Heart right ventricle (tissue), 16 donors: ENCODE measurements at regions not wholly inside any gene's neighbourhood (a gene's known extent, or its start where the extent isn't known, plus 50 kb on each side); places are given as distances from the start of the nearest gene placed in this dataset.
A peak's percentile ranks its signal among the peaks of the same experiment; 100 is the strongest.

Source experiments
- ATAC-seq, 8 donors: fragments of 200-7000 bp; cut with Tn5 transposase; one replicate each; pipeline ENCODE4 v1.9.1; 2020; ENCODE audit warnings: mild to moderate bottlenecking in 8 of 8, moderate library complexity in 8 of 8, moderate number of reproducible peaks in 1 of 8
- DNase-seq, 2 donors: peaks; one replicate each; pipeline ENCODE4 v3.0.0-alpha.2; 2020
- H3K27ac ChIP-seq, 10 donors: fragments of 200-600 bp; sonication (generic) in 2 of 10; one replicate each; pipeline versions ENCODE4 v1.5.0 to v1.8.0; 2020 to 2022; ENCODE audit warnings: mild to moderate bottlenecking in 3 of 10
- H3K27me3 ChIP-seq, 7 donors: fragments of 200-600 bp; one replicate each; pipeline ENCODE4 v1.8.0; 2021 to 2022; ENCODE audit warnings: mild to moderate bottlenecking in 2 of 7
- H3K36me3 ChIP-seq, 9 donors: fragments of 200-600 bp; sonication (generic) in 1 of 9; one replicate each; pipeline versions ENCODE4 v1.5.0 to v1.8.0; 2020 to 2022; ENCODE audit warnings: mild to moderate bottlenecking in 2 of 9
- H3K4me1 ChIP-seq, 9 donors: fragments of 200-600 bp; sonication (generic) in 1 of 9; one replicate each; pipeline versions ENCODE4 v1.5.0 to v1.8.0; 2020 to 2022; ENCODE audit warnings: mild to moderate bottlenecking in 4 of 9
- H3K4me3 ChIP-seq, 10 donors: fragments of 200-600 bp; sonication (generic) in 2 of 10; one replicate each; pipeline versions ENCODE4 v1.5.0 to v1.8.0; 2020 to 2022; ENCODE audit warnings: mild to moderate bottlenecking in 7 of 10, moderate library complexity in 2 of 10
- H3K9me3 ChIP-seq, 11 donors: fragments of 200-600 bp in 10 of 11; sonication (generic) in 2 of 11; one replicate each; pipeline versions ENCODE4 v1.5.0 to v1.8.0; 2013 to 2022; ENCODE audit warnings: mild to moderate bottlenecking in 2 of 11, control low read depth in 1 of 11, moderate library complexity in 1 of 11
- WGBS, 2 donors: extraction: QIAGEN DNeasy Blood & Tissue Kit; methylation state at CpG; one replicate each; pipeline ENCODE4 v1.1.7; 2013; ENCODE audit warnings: inconsistent platforms in 1 of 2; 5-methylcytosine and 5-hydroxymethylcytosine counted together
- intact Hi-C, 10 donors: fragments of 100-400 bp; cut with DNase I; formaldehyde crosslinking; loops; one replicate each; pipeline versions ENCODE4 v1.11.1 to v1.14.2; 2022
- TF ChIP-seq, protein P1 (sequence below), 9 donors: fragments of 200-600 bp; sonication (generic) in 2 of 9; IDR thresholded peaks; one replicate each; pipeline versions ENCODE4 v1.5.0 to v1.8.0; 2021 to 2022; ENCODE audit warnings: antibody characterized with exemption in 9 of 9, mild to moderate bottlenecking in 5 of 9, moderate library complexity in 1 of 9
- donor health status: Arrhythmogenic right ventricular cardiomyopathy.
- donor health status: ischemic (EF 13 %, LVEDD 7.1; RV severe dilation, severe dysfunction).
- donor health status: healthy with polysubstance abuse.
- donor health status: DM: no; HTN: yes; CAD: no.
- donor health status: DM: no; HTN: no; CAD: no.
- donor health status: ischemic (EF 25% LVEDD 6.9; RV normal size, moderate dysfunction).
- donor health status: ischemic (EF 25% LVEDD 5.7; RV mildly dilated, moderate dysfunction).
- donor health status: healthy.
- donor health status: DM: yes; HTN: yes; CAD: no.
- donor health status: Ischemic cardiomyopathy.
- donor health status: ischemic (EF 35%, LVEDD 5.7; RV mildly dilated, moderate dysfunction).
- donor health status: nonischemic (EF 11% LVEDD 7.7; RV severe dilation, severe dysfunction).
- donor health status: DM: yes; HTN: yes; CAD: no.
- donor health status: PGD.
- donor health status: ischemic (EF 29% LVEDD 5.4; RV normal size, mild dysfunction).
- donor health status: nonischemic (EF 23%, LVEDD 6.1; RV moderate dilation, normal function).

GRCh38 chr2:120875431-120875830 is 139.8 kb downstream of the GLI2 start:
- H3K4me3 ChIP-seq: no peak overlapping the region
- H3K27ac ChIP-seq: peak overlapping the region in 3 of 10 donors; percentile 7 to 25 (median 16)
- ATAC-seq: peak in 6 of 8 donors; percentile 31 to 80 (median 64)
- no peaks in the 10 kb centered on the region for H3K9me3 ChIP-seq
- H3K4me1 ChIP-seq: peaks cover 0 to 10% (median 0%) of the 10 kb centered on the region in 9 donors
- WGBS, 2 donors: 71 to 77% methylated on average over 11 of the region's 11 CpGs
- no peak for DNase-seq
- H3K27me3 ChIP-seq: peaks cover 0 to 6% (median 0%) of the 10 kb centered on the region in 7 donors
- intact Hi-C loops: no loop called here
- TF ChIP-seq, protein P1, sequence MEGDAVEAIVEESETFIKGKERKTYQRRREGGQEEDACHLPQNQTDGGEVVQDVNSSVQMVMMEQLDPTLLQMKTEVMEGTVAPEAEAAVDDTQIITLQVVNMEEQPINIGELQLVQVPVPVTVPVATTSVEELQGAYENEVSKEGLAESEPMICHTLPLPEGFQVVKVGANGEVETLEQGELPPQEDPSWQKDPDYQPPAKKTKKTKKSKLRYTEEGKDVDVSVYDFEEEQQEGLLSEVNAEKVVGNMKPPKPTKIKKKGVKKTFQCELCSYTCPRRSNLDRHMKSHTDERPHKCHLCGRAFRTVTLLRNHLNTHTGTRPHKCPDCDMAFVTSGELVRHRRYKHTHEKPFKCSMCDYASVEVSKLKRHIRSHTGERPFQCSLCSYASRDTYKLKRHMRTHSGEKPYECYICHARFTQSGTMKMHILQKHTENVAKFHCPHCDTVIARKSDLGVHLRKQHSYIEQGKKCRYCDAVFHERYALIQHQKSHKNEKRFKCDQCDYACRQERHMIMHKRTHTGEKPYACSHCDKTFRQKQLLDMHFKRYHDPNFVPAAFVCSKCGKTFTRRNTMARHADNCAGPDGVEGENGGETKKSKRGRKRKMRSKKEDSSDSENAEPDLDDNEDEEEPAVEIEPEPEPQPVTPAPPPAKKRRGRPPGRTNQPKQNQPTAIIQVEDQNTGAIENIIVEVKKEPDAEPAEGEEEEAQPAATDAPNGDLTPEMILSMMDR (IDR thresholded peaks at IDR 0.05): no peak
- no peaks in the 10 kb centered on the region for H3K36me3 ChIP-seq

DNA sequence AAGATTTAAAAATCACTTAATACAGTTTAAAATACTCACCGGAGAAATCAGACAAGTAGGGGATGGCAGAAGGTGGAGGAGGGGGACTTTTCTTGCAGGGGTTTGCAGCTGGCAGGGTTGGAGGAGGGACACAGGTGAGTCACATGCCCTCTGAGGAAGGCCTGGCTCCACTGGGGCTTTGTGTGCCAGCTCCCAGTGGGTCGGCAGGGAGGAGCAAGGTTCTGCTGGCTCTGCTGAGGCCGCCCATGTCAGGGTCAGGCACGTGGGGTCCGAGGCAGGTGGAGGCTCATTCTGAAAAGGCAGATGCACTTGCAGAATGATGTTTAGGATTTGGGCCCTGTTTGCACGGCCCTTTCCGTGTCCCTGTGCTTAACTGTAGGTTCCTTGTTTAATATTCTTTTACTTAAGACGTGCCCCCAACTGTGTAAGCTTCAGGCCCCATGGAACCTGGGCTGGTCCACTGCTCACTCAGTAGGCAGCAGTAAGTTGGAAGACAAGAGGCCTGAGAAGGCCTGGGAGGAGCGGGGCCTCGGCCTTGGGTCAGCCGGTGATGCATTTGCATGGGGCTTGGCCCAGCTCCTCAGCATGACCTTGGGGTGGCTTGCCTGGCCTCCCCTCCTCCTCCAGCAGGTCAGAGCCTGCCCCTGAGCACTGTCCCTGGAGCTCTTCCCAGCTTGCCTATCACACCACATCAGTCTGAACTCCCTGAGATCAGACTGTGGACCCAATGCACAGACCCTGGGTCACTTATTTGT is 141.0 kb downstream of the GLI2 start:
- Histone ChIP-seq H3K4me3 (no peak overlapping the region), H3K27me3 (peaks cover 0 to 4% (median 0%) of the 10 kb centered on the region in 7 donors), H3K36me3 (no peaks in the 10 kb centered on the region), H3K4me1 (peaks cover 0 to 10% (median 0%) of the 10 kb centered on the region in 9 donors), H3K27ac (no peak overlapping the region), H3K9me3 (no peaks in the 10 kb centered on the region)
- DNase-seq: no peak
- 85 to 93% methylated on average over 11 of the region's 11 CpGs for whole genome bisulfite sequencing, 2 donors
- intact Hi-C loops: no loop called here
- TF ChIP-seq, protein P1 (IDR thresholded peaks at IDR 0.05): no peak
- ATAC-seq: no peak

DNA sequence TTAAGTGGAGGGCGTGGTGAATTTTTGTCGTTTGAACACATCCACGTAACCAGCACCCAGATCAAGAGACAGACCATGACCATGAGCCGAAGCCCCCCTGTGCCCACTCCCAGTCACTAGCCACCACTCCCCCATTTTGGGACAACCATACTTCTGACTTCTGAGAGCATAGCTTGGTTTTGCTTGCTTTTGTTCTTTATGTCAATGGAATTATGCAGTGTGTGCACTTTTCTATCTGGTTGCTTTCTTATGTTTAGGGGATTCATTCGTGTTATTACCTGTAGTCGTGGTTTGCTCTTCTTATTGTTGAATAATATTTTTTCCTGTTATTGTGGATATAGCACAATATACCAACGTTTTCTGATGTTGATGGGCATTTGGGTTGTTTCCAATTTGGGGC is 141.7 kb downstream of the GLI2 start:
- TF ChIP-seq, protein P1 (IDR thresholded peaks at IDR 0.05): no peak
- Histone ChIP-seq H3K27ac (no peak overlapping the region), H3K4me1 (peaks cover 0 to 15% (median 0%) of the 10 kb centered on the region in 9 donors), H3K27me3 (peaks cover 0 to 4% (median 0%) of the 10 kb centered on the region in 7 donors), H3K4me3 (no peak overlapping the region), H3K36me3 (no peaks in the 10 kb centered on the region), H3K9me3 (no peaks in the 10 kb centered on the region)
- WGBS, 2 donors: 91 to 93% methylated on average over 7 of the region's 7 CpGs
- intact Hi-C loops: no loop called here
- ATAC-seq (no peak), DNase-seq (no peak)

DNA sequence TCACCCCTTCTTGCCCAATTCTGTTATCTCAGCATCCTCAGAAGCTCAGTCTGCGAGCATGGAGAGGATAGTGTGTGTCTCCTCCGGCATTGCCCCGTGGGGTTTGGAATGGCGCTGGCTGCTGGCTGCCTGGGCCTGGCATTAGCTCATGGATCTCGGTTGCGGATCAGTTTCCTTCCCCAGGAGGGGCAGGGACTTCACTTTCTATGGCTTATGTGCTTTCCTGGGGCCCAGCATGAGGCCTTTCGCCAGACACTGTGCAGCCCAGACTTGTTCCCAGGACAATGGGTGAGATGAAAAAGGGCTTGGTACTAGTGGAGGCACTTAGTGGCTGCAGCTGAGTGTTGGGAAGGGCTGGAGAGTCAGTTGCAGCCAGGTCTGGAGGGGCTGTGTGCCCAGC is 143.3 kb downstream of the GLI2 start:
- Histone ChIP-seq H3K9me3 (no peaks in the 10 kb centered on the region), H3K27me3 (peaks cover 0 to 3% (median 0%) of the 10 kb centered on the region in 7 donors), H3K4me1 (peaks cover 0 to 17% (median 0%) of the 10 kb centered on the region in 9 donors), H3K36me3 (no peaks in the 10 kb centered on the region), H3K4me3 (no peak overlapping the region), H3K27ac (no peak overlapping the region)
- no peak for DNase-seq
- ATAC-seq: no peak
- 69 to 81% methylated on average over 7 of the region's 7 CpGs for WGBS, 2 donors
- intact Hi-C loops: no loop called here
- TF ChIP-seq, protein P1 (IDR thresholded peaks at IDR 0.05): no peak
